ENCODE measurements at regions not wholly inside any gene's neighbourhood (a gene's known extent, or its start where the extent isn't known, plus 50 kb on each side); places are given as distances from the start of the nearest gene placed in this dataset.

DNA sequence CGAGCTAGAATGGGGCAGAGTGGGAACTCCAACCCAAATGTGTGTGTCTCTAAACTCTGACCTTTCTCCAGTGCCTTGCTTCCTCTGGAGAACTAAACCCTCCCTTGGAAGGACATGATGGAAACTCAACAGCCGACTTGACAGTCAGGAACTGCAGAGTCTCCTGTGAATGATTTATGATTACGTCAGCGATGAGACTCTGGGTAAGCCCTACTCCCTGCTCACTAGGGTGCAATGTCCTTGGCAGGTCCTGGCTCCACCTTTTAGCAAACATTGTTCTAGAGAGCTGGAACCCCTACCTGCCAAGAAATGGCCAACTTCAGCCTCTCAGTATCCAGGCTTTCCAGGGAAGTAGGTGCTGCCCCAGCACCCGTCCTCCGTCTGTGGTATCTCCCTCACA, 96.1 kb upstream of the CD82 start:
- Histone ChIP-seq H3K4me1 (ENCODE audit: control insufficient read depth, extremely low read depth, insufficient read depth, low read length) (no peaks in the 10 kb centered on the region), H3K27me3 (ENCODE audit: control insufficient read depth, insufficient read depth, low read length) (peaks cover 3% of the 10 kb centered on the region), H3K27ac (ENCODE audit: insufficient read depth, low read length) (no peak overlapping the region), H4K20me1 (ENCODE audit: control insufficient read depth, extremely low read depth, insufficient read depth, low read length) (no peaks in the 10 kb centered on the region), H2AFZ (ENCODE audit: low read length) (no peak overlapping the region), H3K4me3 (replicated peaks in 1 of 4; ENCODE audit: control extremely low read depth in 1 of 4, insufficient read depth in 1 of 4, low read depth in 3 of 4, low read length in 4 of 4) (no peak overlapping the region), H3K79me2 (ENCODE audit: control insufficient read depth, insufficient read depth, low read length) (no peaks in the 10 kb centered on the region), H3K4me2 (ENCODE audit: extremely low read depth, insufficient read depth, low read length) (no peak overlapping the region), H3K9ac (ENCODE audit: insufficient read depth, low read length) (no peak overlapping the region), H3K9me3 (ENCODE audit: control insufficient read depth, insufficient read depth, low read depth, low read length) (no peaks in the 10 kb centered on the region), H3K36me3 (ENCODE audit: control insufficient read depth, insufficient read depth, low read length) (no peaks in the 10 kb centered on the region)
- no peak for TF ChIP-seq EZH2 (IDR thresholded peaks at IDR 0.05; ENCODE audit: low read length, missing control alignments)
- TF ChIP-seq, protein P1, sequence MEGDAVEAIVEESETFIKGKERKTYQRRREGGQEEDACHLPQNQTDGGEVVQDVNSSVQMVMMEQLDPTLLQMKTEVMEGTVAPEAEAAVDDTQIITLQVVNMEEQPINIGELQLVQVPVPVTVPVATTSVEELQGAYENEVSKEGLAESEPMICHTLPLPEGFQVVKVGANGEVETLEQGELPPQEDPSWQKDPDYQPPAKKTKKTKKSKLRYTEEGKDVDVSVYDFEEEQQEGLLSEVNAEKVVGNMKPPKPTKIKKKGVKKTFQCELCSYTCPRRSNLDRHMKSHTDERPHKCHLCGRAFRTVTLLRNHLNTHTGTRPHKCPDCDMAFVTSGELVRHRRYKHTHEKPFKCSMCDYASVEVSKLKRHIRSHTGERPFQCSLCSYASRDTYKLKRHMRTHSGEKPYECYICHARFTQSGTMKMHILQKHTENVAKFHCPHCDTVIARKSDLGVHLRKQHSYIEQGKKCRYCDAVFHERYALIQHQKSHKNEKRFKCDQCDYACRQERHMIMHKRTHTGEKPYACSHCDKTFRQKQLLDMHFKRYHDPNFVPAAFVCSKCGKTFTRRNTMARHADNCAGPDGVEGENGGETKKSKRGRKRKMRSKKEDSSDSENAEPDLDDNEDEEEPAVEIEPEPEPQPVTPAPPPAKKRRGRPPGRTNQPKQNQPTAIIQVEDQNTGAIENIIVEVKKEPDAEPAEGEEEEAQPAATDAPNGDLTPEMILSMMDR (conservative IDR thresholded peaks at IDR 0.05 in 1 of 2, IDR thresholded peaks at IDR 0.05 in 1 of 2; ENCODE audit: low read depth in 1 of 2, low read length in 2 of 2), result no peak
- no peak for DNase-seq (ENCODE audit: low read depth in 2 of 2)

DNA sequence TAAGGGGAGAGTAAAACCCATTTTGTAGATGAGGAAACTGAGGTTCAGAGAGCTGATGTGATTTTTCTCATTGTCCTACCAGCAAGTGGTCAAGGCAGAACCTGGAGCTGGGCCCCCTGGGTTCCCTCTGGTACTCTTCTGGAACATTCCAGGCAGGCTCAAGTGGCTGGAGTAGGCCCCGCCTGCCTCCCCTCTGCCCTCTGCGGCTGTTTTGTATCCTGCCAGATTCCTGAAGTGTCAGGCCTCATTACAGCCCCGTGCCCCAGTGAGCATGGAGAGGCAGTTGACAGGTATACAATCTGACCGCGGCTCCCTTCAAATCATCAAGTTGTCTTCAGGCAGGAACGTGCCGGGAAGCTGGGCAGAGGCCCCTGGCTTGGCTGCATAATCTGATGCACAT, 94.6 kb upstream of the CD82 start:
- H3K4me2 ChIP-seq (ENCODE audit: extremely low read depth, insufficient read depth, low read length), result no peak overlapping the region
- no peaks in the 10 kb centered on the region for H3K36me3 ChIP-seq (ENCODE audit: control insufficient read depth, insufficient read depth, low read length)
- no peak overlapping the region for H3K27ac ChIP-seq (ENCODE audit: insufficient read depth, low read length)
- H3K9ac ChIP-seq (ENCODE audit: insufficient read depth, low read length), result no peak overlapping the region
- H3K27me3 ChIP-seq (ENCODE audit: control insufficient read depth, insufficient read depth, low read length), result peaks cover 3% of the 10 kb centered on the region
- no peak overlapping the region for H2AFZ ChIP-seq (ENCODE audit: low read length)
- no peak for DNase-seq (ENCODE audit: low read depth in 2 of 2)
- TF ChIP-seq, protein P1 (conservative IDR thresholded peaks at IDR 0.05 in 1 of 2, IDR thresholded peaks at IDR 0.05 in 1 of 2; ENCODE audit: low read depth in 1 of 2, low read length in 2 of 2), result no peak
- TF ChIP-seq EZH2 (IDR thresholded peaks at IDR 0.05; ENCODE audit: low read length, missing control alignments), result no peak
- H3K79me2 ChIP-seq (ENCODE audit: control insufficient read depth, insufficient read depth, low read length), result no peaks in the 10 kb centered on the region
- H3K4me1 ChIP-seq (ENCODE audit: control insufficient read depth, extremely low read depth, insufficient read depth, low read length), result no peaks in the 10 kb centered on the region
- H3K4me3 ChIP-seq (replicated peaks in 1 of 4; ENCODE audit: control extremely low read depth in 1 of 4, insufficient read depth in 1 of 4, low read depth in 3 of 4, low read length in 4 of 4), result no peak overlapping the region
- H4K20me1 ChIP-seq (ENCODE audit: control insufficient read depth, extremely low read depth, insufficient read depth, low read length), result no peaks in the 10 kb centered on the region
- H3K9me3 ChIP-seq (ENCODE audit: control insufficient read depth, insufficient read depth, low read depth, low read length), result no peaks in the 10 kb centered on the region

DNA sequence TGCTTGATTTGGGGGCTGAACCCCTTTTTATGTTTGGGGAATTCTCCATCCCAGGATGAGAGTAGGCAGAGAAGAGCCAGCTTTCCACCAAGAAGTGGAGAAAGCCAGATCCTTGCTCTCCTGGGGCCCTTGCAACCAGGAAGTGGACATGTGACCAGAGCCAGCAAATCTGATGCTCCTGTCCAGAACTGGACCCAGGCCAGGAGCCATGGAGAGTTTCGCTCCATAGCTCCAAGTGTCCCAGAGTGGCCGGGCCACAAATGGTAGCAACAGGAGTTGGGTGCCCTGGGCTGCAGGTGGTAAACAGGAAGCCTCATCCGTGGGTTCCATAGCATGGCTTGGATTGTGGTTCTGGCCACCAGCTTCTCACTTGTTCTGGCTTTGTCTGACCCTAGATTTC, 93.9 kb upstream of the CD82 start:
- no peak overlapping the region for H3K27ac ChIP-seq (ENCODE audit: insufficient read depth, low read length)
- H3K4me1 ChIP-seq (ENCODE audit: control insufficient read depth, extremely low read depth, insufficient read depth, low read length), result no peaks in the 10 kb centered on the region
- no peak overlapping the region for H3K4me3 ChIP-seq (replicated peaks in 1 of 4; ENCODE audit: control extremely low read depth in 1 of 4, insufficient read depth in 1 of 4, low read depth in 3 of 4, low read length in 4 of 4)
- peaks cover 1% of the 10 kb centered on the region for H3K27me3 ChIP-seq (ENCODE audit: control insufficient read depth, insufficient read depth, low read length)
- H3K9me3 ChIP-seq (ENCODE audit: control insufficient read depth, insufficient read depth, low read depth, low read length), result no peaks in the 10 kb centered on the region
- H3K36me3 ChIP-seq (ENCODE audit: control insufficient read depth, insufficient read depth, low read length), result no peaks in the 10 kb centered on the region
- no peaks in the 10 kb centered on the region for H3K79me2 ChIP-seq (ENCODE audit: control insufficient read depth, insufficient read depth, low read length)
- no peak overlapping the region for H2AFZ ChIP-seq (ENCODE audit: low read length)
- H3K9ac ChIP-seq (ENCODE audit: insufficient read depth, low read length), result no peak overlapping the region
- no peak overlapping the region for H3K4me2 ChIP-seq (ENCODE audit: extremely low read depth, insufficient read depth, low read length)
- DNase-seq (ENCODE audit: low read depth in 2 of 2), result no peak
- TF ChIP-seq EZH2 (IDR thresholded peaks at IDR 0.05; ENCODE audit: low read length, missing control alignments), result no peak
- TF ChIP-seq, protein P1 (conservative IDR thresholded peaks at IDR 0.05 in 1 of 2, IDR thresholded peaks at IDR 0.05 in 1 of 2; ENCODE audit: low read depth in 1 of 2, low read length in 2 of 2), result no peak
- no peaks in the 10 kb centered on the region for H4K20me1 ChIP-seq (ENCODE audit: control insufficient read depth, extremely low read depth, insufficient read depth, low read length)

Measured in fibroblast of lung (primary cell).